Lung (tissue), 11 donors: ENCODE measurements at regions not wholly inside any gene's neighbourhood (a gene's known extent, or its start where the extent isn't known, plus 50 kb on each side); places are given as distances from the start of the nearest gene placed in this dataset.

ENCODE experiments used
- ATAC-seq: fragments of 200-7000 bp; cut with Tn5 transposase; one replicate; pipeline ENCODE4 v1.9.1; 2020; ENCODE audit warnings: moderate number of reproducible peaks; ENCODE audit not compliant: insufficient read depth, low FRiP score
- DNase-seq, 3 donors: peaks; one replicate each; pipeline ENCODE4 v3.0.0-alpha.2; 2013 to 2017
- H3K27ac ChIP-seq, 2 donors: one replicate each; pipeline ENCODE4 v1.5.1; 2013; ENCODE audit warnings: mild to moderate bottlenecking in 2 of 2, moderate library complexity in 2 of 2, control low read depth in 1 of 2, inconsistent platforms in 1 of 2, low read depth in 1 of 2, low read length in 1 of 2
- H3K27me3 ChIP-seq, 3 donors: one replicate each; pipeline ENCODE4 v1.5.1; 2013; ENCODE audit warnings: low read length in 2 of 3; ENCODE audit not compliant: control insufficient read depth in 3 of 3, insufficient read depth in 3 of 3
- H3K36me3 ChIP-seq, 4 donors: one replicate each; pipeline ENCODE4 v1.5.1; 2013; ENCODE audit warnings: low read length in 4 of 4, mild to moderate bottlenecking in 1 of 4, moderate library complexity in 1 of 4; ENCODE audit not compliant: control insufficient read depth in 4 of 4, insufficient read depth in 4 of 4
- H3K4me1 ChIP-seq, 5 donors: one replicate each; pipeline ENCODE4 v1.5.1; 2013; ENCODE audit warnings: low read length in 5 of 5, mild to moderate bottlenecking in 2 of 5, moderate library complexity in 1 of 5; ENCODE audit not compliant: control insufficient read depth in 5 of 5, insufficient read depth in 5 of 5
- H3K4me3 ChIP-seq: one replicate; pipeline ENCODE4 v1.5.1; 2013; ENCODE audit warnings: mild to moderate bottlenecking, control low read depth, moderate library complexity
- H3K9ac ChIP-seq, 2 donors: one replicate each; pipeline ENCODE4 v1.5.1; 2013; ENCODE audit warnings: low read length in 2 of 2, control low read depth in 1 of 2; ENCODE audit not compliant: insufficient read depth in 1 of 2
- H3K9me3 ChIP-seq, 4 donors: one replicate each; pipeline ENCODE4 v1.5.1; 2013; ENCODE audit warnings: low read length in 3 of 4, mild to moderate bottlenecking in 1 of 4, moderate library complexity in 1 of 4; ENCODE audit not compliant: control insufficient read depth in 4 of 4, insufficient read depth in 3 of 4
- CTCF ChIP-seq: IDR thresholded peaks from 2 replicates; pipeline ENCODE4 v1.5.1; 2012; ENCODE audit warnings: mild to moderate bottlenecking; ENCODE audit errors: control extremely low read depth, extremely low read depth
- WGBS, 2 donors: extraction: QIAGEN DNeasy Blood & Tissue Kit; methylation state at CpG; one replicate each; pipeline ENCODE4 v1.1.7; 2013; 5-methylcytosine and 5-hydroxymethylcytosine counted together
- donor health status: control.
- donor health status: control.
- donor health status: Bipolar disorder and iron deficiency.
- donor health status: healthy.
- donor health status: DM: yes; HTN: yes; CAD: no.

- ATAC-seq, result no peak
These were observed 88.9 kb upstream of the PMAIP1 start for GRCh38 chr18:59810735-59811520.

GRCh38 chr18:59810183-59810582 is 89.6 kb upstream of the PMAIP1 start:
- Histone ChIP-seq H3K27me3 (no peaks in the 10 kb centered on the region), H3K4me1 (peaks cover 0 to 6% (median 0%) of the 10 kb centered on the region in 5 donors), H3K27ac (no peak overlapping the region), H3K4me3 (no peak overlapping the region), H3K9ac (no peak overlapping the region), H3K9me3 (no peaks in the 10 kb centered on the region), H3K36me3 (no peaks in the 10 kb centered on the region)
- WGBS, 2 donors, result 78 to 91% methylated on average over 6 of the region's 6 CpGs
- TF ChIP-seq CTCF, result no peak
- ATAC-seq, result no peak
- no peak for DNase-seq

More at GRCh38 chr18:59810735-59811520, 88.9 kb upstream of the PMAIP1 start:
- no peak for TF ChIP-seq CTCF
- H3K27ac ChIP-seq, result no peak overlapping the region
- no peak overlapping the region for H3K9ac ChIP-seq
- H3K4me1 ChIP-seq, result peaks cover 0 to 6% (median 0%) of the 10 kb centered on the region in 5 donors
- DNase-seq, result no peak
- 31 to 66% methylated on average over 2 of the region's 2 CpGs for WGBS, 2 donors
- no peaks in the 10 kb centered on the region for H3K36me3 ChIP-seq
- no peak overlapping the region for H3K4me3 ChIP-seq
- no peaks in the 10 kb centered on the region for H3K9me3 ChIP-seq
- H3K27me3 ChIP-seq, result no peaks in the 10 kb centered on the region

- no peak for DNase-seq
- no peak overlapping the region for H3K9ac ChIP-seq
These were observed 97.8 kb upstream of the PMAIP1 start for GRCh38 chr18:59802031-59802430.

More at GRCh38 chr18:59802031-59802430, 97.8 kb upstream of the PMAIP1 start:
- 48 to 60% methylated on average over 7 of the region's 7 CpGs for WGBS, 2 donors
- ATAC-seq, result no peak
- Histone ChIP-seq H3K9me3 (no peaks in the 10 kb centered on the region), H3K27ac (no peak overlapping the region), H3K36me3 (no peaks in the 10 kb centered on the region), H3K27me3 (no peaks in the 10 kb centered on the region), H3K4me1 (peaks cover 0 to 10% (median 0%) of the 10 kb centered on the region in 5 donors), H3K4me3 (no peak overlapping the region)
- no peak for TF ChIP-seq CTCF
